ENCODE measurements at regions not wholly inside any gene's neighbourhood (a gene's known extent, or its start where the extent isn't known, plus 50 kb on each side); places are given as distances from the start of the nearest gene placed in this dataset.
A peak's percentile ranks its signal among the peaks of the same experiment; 100 is the strongest.

DNA sequence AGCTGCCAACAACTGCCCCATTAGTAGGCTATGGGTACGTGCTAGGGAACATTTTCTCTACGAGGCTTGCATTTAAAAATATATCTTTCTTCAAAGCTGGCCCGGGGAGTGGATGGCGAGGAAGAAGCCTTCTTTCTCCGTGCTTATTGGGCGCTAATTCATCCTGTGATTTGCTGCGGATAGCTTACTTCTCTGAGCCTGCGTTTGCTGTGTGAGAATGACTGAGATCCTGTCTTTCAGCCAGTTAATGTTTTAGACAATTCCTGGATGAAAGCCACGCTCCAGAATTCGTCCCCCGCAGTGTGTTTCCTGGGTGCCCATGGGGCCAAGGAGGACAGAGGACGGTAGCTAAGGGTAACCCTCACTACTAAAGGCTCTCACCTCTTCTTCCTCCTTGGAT, 57.8 kb upstream of the TARBP1 start:
- no peak for DNase-seq (ENCODE audit: low read depth in 2 of 2)

GRCh38 chr1:234535763-234536515, 57.0 kb upstream of the TARBP1 start:
- DNase-seq (ENCODE audit: low read depth in 2 of 2), result no peak

- DNase-seq (ENCODE audit: low read depth in 2 of 2), result no peak
These were observed 56.2 kb upstream of the TARBP1 start for GRCh38 chr1:234535218-234535617.

DNA sequence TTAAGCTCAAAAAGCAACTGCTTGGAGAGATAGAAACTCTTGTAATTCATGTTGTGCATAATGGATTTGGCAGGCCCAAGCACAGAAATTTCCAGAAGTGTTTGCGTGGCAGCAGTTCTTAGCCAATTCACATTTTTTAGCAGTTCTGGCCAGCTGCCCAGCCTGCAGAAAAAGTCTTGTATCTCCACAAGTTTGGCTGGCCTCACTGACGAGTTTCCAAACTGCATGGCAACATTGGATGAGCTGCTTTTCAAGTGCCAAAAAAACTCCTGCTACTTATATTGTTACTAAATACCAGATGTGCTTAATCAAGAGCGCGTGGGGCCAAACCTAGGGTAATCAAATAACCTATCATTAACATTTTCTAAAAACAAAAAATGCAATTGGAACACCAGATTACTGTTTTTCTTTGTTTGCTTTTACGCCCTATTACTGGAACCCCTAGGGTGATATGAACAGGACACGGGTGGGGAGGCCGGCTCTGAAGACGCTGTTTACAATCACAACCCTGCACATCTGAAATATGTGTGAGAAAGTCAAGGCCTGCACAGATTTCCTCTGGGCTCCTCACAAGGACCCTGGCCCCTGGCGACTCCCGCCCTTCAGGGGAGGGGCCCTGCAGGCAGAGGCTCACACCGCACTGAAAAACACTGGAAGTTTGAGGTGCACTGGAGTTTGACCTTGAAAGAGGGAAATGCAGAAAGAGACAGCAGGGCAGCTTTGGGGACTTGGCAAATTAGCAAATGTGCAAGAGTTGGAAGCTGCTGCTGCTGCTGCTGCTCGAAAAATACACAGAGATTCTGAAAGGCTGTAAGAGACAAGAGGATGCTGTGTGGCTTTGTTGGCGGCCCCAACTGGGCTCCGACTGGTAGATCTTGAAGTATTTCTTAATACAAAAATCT, 55.2 kb upstream of the TARBP1 start:
- peak; percentile 100 for DNase-seq (ENCODE audit: low read depth in 2 of 2)

DNA sequence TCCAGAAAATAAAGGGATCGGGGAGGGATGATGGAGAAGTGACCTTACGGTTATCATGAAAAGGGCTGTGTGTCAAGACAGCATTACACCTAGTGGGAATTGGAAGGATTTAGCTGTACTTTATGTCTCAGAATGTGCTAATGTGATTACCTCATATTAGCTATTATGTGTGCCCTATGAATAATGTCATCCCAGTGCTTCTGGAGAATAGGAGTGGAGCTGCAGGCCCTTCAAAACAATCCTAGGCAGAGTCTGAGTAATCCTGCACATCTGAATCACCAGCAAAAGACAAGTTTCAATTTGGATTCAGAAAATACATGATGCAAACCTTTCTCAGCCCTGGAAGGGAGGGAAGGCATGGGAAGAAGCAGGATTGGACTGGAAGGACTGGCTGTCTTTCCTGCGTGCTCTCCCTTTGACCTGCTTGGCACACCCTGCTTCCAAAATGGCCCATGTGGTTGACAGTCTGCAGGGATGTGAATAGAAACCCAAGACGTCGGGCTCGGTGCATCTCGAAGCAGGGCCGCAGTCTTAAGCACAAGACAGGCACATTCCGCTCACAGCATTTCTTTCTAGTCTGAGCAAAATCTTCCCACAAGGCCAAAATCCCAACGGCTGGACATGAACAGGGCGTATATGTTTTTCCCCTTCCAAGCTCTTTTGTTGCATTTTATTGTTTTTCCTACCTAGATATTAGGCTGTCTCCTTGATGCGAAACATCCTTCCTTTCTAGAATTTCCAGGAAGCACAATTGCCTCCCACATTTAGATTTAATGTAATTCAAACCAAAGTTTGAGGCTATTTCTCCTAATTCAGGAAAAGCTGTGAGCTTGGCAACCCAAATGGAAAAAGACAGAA, 54.3 kb upstream of the TARBP1 start:
- DNase-seq (ENCODE audit: low read depth in 2 of 2), result peak; percentile 90 to 91

- no peak for DNase-seq (ENCODE audit: low read depth in 2 of 2)
These were observed 53.5 kb upstream of the TARBP1 start for GRCh38 chr1:234532503-234532922.

DNA sequence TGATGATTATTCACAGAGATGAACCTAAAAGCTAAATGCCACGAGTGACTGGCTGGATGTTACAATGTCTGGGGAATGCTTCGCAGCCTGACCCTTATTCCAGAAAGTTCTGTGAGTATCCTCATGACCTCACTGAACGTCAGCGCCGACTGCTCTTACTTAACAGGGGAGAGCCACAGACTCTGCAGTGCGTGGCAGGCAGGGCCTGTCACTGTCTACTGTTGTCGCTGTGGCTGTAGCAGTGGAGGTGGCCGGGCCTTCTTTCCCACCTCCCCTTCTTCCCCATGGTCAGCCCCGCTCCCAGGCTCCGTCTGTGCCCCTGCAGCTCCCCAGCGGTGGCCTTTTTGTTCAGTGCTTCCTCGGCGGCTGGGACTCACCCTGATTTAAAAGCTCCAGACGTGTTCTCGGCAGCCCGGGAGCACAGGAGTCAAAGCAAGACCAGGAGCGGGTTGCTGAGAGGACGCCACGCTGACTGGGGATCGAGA, 52.2 kb upstream of the TARBP1 start:
- DNase-seq (ENCODE audit: low read depth in 2 of 2), result no peak

GRCh38 chr1:234530672-234531071, 51.7 kb upstream of the TARBP1 start:
- DNase-seq (ENCODE audit: low read depth in 2 of 2), result no peak

GRCh38 chr1:234529950-234530237, 50.9 kb upstream of the TARBP1 start:
- DNase-seq (ENCODE audit: low read depth in 2 of 2), result no peak

DNA sequence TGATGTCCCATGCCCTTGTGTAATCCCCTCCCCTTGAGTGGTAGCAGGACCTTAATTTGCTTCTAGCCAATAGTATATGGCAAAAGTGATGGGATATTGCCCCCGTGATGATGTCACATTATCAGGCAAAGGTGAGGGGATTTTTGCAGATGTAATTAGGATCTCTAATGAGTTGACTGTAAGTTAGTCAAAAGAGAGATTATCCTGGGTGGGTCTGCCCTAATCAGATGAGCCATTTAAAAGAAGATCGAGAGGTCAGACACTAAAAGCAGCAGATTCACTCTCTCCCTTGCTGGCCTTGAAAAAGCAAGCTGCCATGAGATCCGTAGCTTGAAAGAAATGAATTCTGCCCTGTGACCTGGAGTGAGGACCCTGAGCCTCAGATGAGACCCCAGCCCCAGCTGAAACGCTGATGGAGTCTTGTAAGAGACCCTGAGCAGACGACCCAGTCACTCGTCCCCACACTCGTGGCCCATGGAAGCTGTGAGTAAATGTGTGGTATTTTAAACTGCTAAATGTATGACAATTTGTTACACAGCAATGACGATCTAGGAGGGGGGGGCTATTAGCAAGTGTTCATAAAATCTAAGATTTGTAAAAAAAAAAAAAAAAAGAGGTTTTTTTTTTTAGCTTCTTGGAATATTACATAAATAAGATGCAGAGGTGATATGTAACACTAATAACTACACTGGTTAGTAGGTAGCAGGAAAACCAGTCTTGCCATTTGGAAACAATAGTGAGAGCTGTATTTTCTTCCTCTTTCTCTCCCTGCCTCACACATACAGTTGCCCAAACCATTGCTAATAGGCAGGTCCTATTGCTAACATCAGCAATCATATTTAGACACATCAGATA, 50.3 kb upstream of the TARBP1 start:
- no peak for DNase-seq (ENCODE audit: low read depth in 2 of 2)
